Stomach (tissue), 4 donors: ENCODE measurements at regions not wholly inside any gene's neighbourhood (a gene's known extent, or its start where the extent isn't known, plus 50 kb on each side); places are given as distances from the start of the nearest gene placed in this dataset.

Experiments used
- CTCF ChIP-seq, 7 experiments: fragments of 450-650 bp in 4 of 7; fragments of 200-600 bp in 3 of 7; sonication (generic) in 3 of 7; IDR thresholded peaks; one replicate each; pipeline ENCODE4 v1.5.1; 2016 to 2019; ENCODE audit warnings: antibody characterized with exemption in 7 of 7, control low read depth in 2 of 7, mild to moderate bottlenecking in 1 of 7
- EP300 ChIP-seq: sonication (generic); formaldehyde crosslinking; IDR thresholded peaks from one replicate; pipeline ENCODE4 v1.6.1; 2017; ENCODE audit warnings: antibody characterized with exemption
- POLR2A ChIP-seq, 4 donors: fragments of 450-650 bp; IDR thresholded peaks; one replicate each; pipeline ENCODE4 v1.6.1; 2016; ENCODE audit warnings: antibody characterized with exemption in 4 of 4, control low read depth in 2 of 4, mild to moderate bottlenecking in 1 of 4, moderate library complexity in 1 of 4
- POLR2AphosphoS5 ChIP-seq, 3 donors: sonication (generic); formaldehyde crosslinking; IDR thresholded peaks; one replicate each; pipeline ENCODE4 v1.6.1; 2016; ENCODE audit warnings: antibody characterized with exemption in 3 of 3

DNA sequence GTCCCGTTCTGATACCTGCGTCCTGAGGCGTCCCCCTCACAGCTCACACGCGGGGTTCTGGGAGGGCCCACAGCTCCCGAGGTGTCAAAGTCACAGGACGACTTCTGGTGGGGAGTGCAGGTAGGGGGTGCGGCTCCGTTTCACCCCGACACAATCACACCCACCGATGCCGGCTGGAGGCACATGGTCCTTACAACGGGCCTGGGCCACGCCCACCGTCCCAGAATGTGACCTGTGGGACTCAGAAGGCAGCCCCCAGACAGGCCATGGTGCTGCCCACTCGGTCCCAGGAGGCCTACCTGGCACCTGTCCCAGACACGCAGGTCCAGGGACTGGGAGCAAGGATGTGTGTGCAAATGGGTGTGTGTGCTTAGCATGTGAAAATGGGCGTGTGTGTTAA, 86.0 kb downstream of the UNCX start:
- TF ChIP-seq CTCF (IDR thresholded peaks at IDR 0.05) (no peak), POLR2A (IDR thresholded peaks at IDR 0.05) (no peak), POLR2AphosphoS5 (IDR thresholded peaks at IDR 0.05) (no peak), EP300 (no peak)
